ENCODE measurements at regions not wholly inside any gene's neighbourhood (a gene's known extent, or its start where the extent isn't known, plus 50 kb on each side); places are given as distances from the start of the nearest gene placed in this dataset.

DNA sequence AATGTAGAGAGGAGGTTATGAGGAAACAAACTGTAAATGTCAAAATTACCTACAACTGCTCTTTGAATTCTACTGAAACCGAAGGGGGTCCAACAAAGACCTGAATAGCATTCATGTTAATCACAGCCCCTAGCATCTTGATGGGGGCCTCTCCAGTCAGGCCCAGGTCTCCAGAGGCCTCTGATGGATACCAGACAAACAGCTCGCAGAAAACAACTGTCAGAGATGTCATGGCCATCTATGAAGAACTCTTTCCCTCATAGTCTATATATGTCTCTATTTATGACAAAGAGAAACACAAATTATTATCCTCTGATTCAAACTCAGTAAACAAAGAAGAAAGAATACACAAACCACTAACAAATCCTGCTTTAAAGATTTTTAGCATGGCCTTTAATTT, 432.6 kb downstream of the CAAP1 start:
- H3K27me3 ChIP-seq (ENCODE audit: control insufficient read depth, insufficient read depth, low read length) = no peaks in the 10 kb centered on the region
- no peak overlapping the region for H3K4me3 ChIP-seq (ENCODE audit: low read depth, low read length)
- H3K9me3 ChIP-seq (ENCODE audit: control insufficient read depth, insufficient read depth, low read depth, low read length) = no peaks in the 10 kb centered on the region
- H3K9ac ChIP-seq (ENCODE audit: low read length) = no peak overlapping the region
- no peaks in the 10 kb centered on the region for H3K4me1 ChIP-seq (ENCODE audit: control insufficient read depth, insufficient read depth, low read length)
- H3K36me3 ChIP-seq (ENCODE audit: control insufficient read depth, insufficient read depth, low read length) = no peaks in the 10 kb centered on the region
- no peak overlapping the region for H3K27ac ChIP-seq (ENCODE audit: low read depth, low read length)

DNA sequence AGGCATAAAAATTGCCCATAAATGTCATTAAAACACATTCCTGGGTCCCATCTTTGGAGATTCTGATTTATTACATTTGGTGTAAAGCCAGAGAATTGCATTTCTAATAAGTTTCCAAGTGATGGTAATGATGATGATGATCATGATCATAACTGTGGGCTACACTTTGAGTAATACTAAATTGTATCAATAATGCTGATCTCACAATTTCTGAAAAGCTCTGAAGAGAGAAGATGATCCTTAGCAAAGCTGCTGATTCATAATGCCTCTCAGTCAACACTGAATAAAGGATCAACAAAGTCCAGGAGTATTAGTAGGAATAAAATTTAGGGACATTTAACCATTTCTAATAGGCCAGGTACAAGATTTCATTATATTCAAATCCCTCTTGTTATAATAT, 434.5 kb downstream of the CAAP1 start:
- H3K27me3 ChIP-seq (ENCODE audit: control insufficient read depth, insufficient read depth, low read length) = no peaks in the 10 kb centered on the region
- H3K36me3 ChIP-seq (ENCODE audit: control insufficient read depth, insufficient read depth, low read length) = no peaks in the 10 kb centered on the region
- no peaks in the 10 kb centered on the region for H3K4me1 ChIP-seq (ENCODE audit: control insufficient read depth, insufficient read depth, low read length)
- no peak overlapping the region for H3K27ac ChIP-seq (ENCODE audit: low read depth, low read length)
- no peak overlapping the region for H3K4me3 ChIP-seq (ENCODE audit: low read depth, low read length)
- H3K9me3 ChIP-seq (ENCODE audit: control insufficient read depth, insufficient read depth, low read depth, low read length) = no peaks in the 10 kb centered on the region
- no peak overlapping the region for H3K9ac ChIP-seq (ENCODE audit: low read length)

DNA sequence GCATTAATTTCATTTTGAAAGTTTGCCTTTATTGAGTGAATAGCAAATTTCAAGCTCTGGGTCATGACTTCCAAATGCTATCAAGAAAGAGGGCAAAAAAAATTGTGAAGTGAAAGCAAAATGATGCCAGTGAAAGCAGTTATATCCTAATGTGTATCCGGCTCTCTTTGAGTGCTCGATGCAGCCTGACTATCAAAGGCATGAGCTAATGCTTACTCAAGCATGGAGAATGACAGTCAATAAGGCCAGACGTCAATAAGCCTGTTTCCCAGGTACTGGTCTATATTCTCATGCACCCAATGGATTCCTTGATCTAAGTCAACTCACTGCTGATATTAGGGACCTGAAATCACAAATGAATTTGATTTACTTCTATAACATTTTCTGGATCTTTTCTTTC, 435.5 kb downstream of the CAAP1 start:
- no peak overlapping the region for H3K27ac ChIP-seq (ENCODE audit: low read depth, low read length)
- H3K4me1 ChIP-seq (ENCODE audit: control insufficient read depth, insufficient read depth, low read length) = no peaks in the 10 kb centered on the region
- no peak overlapping the region for H3K4me3 ChIP-seq (ENCODE audit: low read depth, low read length)

GRCh38 chr9:26439061-26439624, 453.5 kb downstream of the CAAP1 start:
- 0 out of 2 replicates have a peak, but pooled peaks cover 3% of the 10 kb centered on the region for H3K4me1 ChIP-seq (ENCODE audit: control insufficient read depth, insufficient read depth, low read length)
- no peaks in the 10 kb centered on the region for H3K9me3 ChIP-seq (ENCODE audit: control insufficient read depth, insufficient read depth, low read depth, low read length)
- no peak overlapping the region for H3K4me3 ChIP-seq (ENCODE audit: low read depth, low read length)
- H3K27ac ChIP-seq (ENCODE audit: low read depth, low read length) = no peak overlapping the region
- no peaks in the 10 kb centered on the region for H3K36me3 ChIP-seq (ENCODE audit: control insufficient read depth, insufficient read depth, low read length)
- H3K27me3 ChIP-seq (ENCODE audit: control insufficient read depth, insufficient read depth, low read length) = no peaks in the 10 kb centered on the region
- no peak overlapping the region for H3K9ac ChIP-seq (ENCODE audit: low read length)

More for the DNA sequence above, 435.5 kb downstream of the CAAP1 start:
- Histone ChIP-seq H3K36me3 (ENCODE audit: control insufficient read depth, insufficient read depth, low read length) (no peaks in the 10 kb centered on the region), H3K9me3 (ENCODE audit: control insufficient read depth, insufficient read depth, low read depth, low read length) (no peaks in the 10 kb centered on the region), H3K27me3 (ENCODE audit: control insufficient read depth, insufficient read depth, low read length) (no peaks in the 10 kb centered on the region), H3K9ac (ENCODE audit: low read length) (no peak overlapping the region)

- Histone ChIP-seq H3K36me3 (ENCODE audit: control insufficient read depth, insufficient read depth, low read length) (no peaks in the 10 kb centered on the region), H3K4me3 (ENCODE audit: low read depth, low read length) (no peak overlapping the region), H3K4me1 (ENCODE audit: control insufficient read depth, insufficient read depth, low read length) (0 out of 2 replicates have a peak, but pooled peaks cover 3% of the 10 kb centered on the region), H3K27me3 (ENCODE audit: control insufficient read depth, insufficient read depth, low read length) (no peaks in the 10 kb centered on the region), H3K9ac (ENCODE audit: low read length) (no peak overlapping the region), H3K27ac (ENCODE audit: low read depth, low read length) (no peak overlapping the region), H3K9me3 (ENCODE audit: control insufficient read depth, insufficient read depth, low read depth, low read length) (no peaks in the 10 kb centered on the region)
Measured at GRCh38 chr9:26437056-26437711, 455.4 kb downstream of the CAAP1 start.

DNA sequence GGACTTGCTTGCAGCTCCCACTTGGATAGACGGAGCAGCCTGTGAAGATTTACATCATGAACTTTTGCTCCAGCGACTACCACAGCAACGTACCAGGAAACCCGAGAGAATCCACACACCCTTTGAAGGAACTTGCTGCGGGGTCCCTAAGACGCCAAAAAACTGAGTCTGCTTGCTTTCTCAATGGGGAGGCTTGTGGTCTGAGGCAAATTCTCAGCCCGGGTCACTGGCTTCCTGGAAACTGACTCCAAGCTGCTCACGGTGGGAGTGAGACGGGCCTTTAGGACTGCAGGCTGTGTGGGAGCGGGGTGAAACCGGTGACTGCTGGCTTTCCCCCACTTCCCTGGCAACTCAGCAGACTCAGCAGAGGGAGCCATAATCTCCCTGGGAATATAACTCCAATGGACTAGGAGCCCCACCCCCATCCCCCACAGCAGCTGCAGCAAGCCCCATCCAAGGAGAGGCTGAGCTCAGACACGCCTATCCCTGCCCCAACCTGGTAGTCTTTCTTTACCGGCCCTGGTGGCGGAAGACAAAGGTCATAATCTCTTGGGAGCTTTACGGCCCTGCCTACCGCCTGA, 466.0 kb downstream of the CAAP1 start:
- Histone ChIP-seq H3K9ac (ENCODE audit: low read length) (no peak overlapping the region), H3K4me1 (ENCODE audit: control insufficient read depth, insufficient read depth, low read length) (0 out of 2 replicates have a peak, but pooled peaks cover 2% of the 10 kb centered on the region), H3K27me3 (ENCODE audit: control insufficient read depth, insufficient read depth, low read length) (no peaks in the 10 kb centered on the region), H3K9me3 (ENCODE audit: control insufficient read depth, insufficient read depth, low read depth, low read length) (no peaks in the 10 kb centered on the region), H3K4me3 (ENCODE audit: low read depth, low read length) (no peak overlapping the region), H3K36me3 (ENCODE audit: control insufficient read depth, insufficient read depth, low read length) (no peaks in the 10 kb centered on the region), H3K27ac (ENCODE audit: low read depth, low read length) (no peak overlapping the region)

DNA sequence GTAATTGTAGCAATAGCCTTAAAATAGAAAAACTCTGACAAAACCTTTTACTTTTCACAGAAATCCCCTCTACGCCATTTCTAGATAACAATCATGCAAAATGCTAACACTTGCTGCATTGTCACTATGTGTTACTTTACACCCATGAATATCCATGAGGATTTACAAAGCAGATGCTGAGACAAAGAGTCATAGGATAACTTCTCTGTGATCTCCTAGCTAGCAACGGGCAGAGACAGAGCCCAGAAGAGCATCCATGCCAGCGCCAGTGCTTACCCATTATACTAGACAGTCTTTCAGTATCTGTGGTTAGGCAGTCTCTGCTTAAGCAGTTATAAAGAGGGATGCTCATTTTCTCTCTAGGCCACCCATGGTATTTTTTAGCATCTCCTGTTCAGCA, 474.1 kb downstream of the CAAP1 start:
- Histone ChIP-seq H3K36me3 (ENCODE audit: control insufficient read depth, insufficient read depth, low read length) (no peaks in the 10 kb centered on the region), H3K27me3 (ENCODE audit: control insufficient read depth, insufficient read depth, low read length) (no peaks in the 10 kb centered on the region), H3K9ac (ENCODE audit: low read length) (no peak overlapping the region), H3K9me3 (ENCODE audit: control insufficient read depth, insufficient read depth, low read depth, low read length) (no peaks in the 10 kb centered on the region), H3K4me1 (ENCODE audit: control insufficient read depth, insufficient read depth, low read length) (peaks cover under 1% of the 10 kb centered on the region; the same call in 1 of the 2 replicates), H3K27ac (ENCODE audit: low read depth, low read length) (no peak overlapping the region), H3K4me3 (ENCODE audit: low read depth, low read length) (no peak overlapping the region)

- Histone ChIP-seq H3K27me3 (ENCODE audit: control insufficient read depth, insufficient read depth, low read length) (no peaks in the 10 kb centered on the region), H3K9me3 (ENCODE audit: control insufficient read depth, insufficient read depth, low read depth, low read length) (no peaks in the 10 kb centered on the region), H3K36me3 (ENCODE audit: control insufficient read depth, insufficient read depth, low read length) (no peaks in the 10 kb centered on the region), H3K4me1 (ENCODE audit: control insufficient read depth, insufficient read depth, low read length) (peaks cover 9% of the 10 kb centered on the region; the same call in 1 of the 2 replicates), H3K4me3 (ENCODE audit: low read depth, low read length) (no peak overlapping the region), H3K9ac (ENCODE audit: low read length) (no peak overlapping the region), H3K27ac (ENCODE audit: low read depth, low read length) (no peak overlapping the region)
Measured at GRCh38 chr9:26415528-26415927, 477.1 kb downstream of the CAAP1 start.

- no peak overlapping the region for H3K27ac ChIP-seq (ENCODE audit: low read depth, low read length)
- no peaks in the 10 kb centered on the region for H3K27me3 ChIP-seq (ENCODE audit: control insufficient read depth, insufficient read depth, low read length)
- H3K4me1 ChIP-seq (ENCODE audit: control insufficient read depth, insufficient read depth, low read length) = peaks cover 9% of the 10 kb centered on the region; the same call in 1 of the 2 replicates
- no peaks in the 10 kb centered on the region for H3K9me3 ChIP-seq (ENCODE audit: control insufficient read depth, insufficient read depth, low read depth, low read length)
- H3K9ac ChIP-seq (ENCODE audit: low read length) = no peak overlapping the region
- no peaks in the 10 kb centered on the region for H3K36me3 ChIP-seq (ENCODE audit: control insufficient read depth, insufficient read depth, low read length)
- no peak overlapping the region for H3K4me3 ChIP-seq (ENCODE audit: low read depth, low read length)
Measured at GRCh38 chr9:26413611-26414010, 479.0 kb downstream of the CAAP1 start.

DNA sequence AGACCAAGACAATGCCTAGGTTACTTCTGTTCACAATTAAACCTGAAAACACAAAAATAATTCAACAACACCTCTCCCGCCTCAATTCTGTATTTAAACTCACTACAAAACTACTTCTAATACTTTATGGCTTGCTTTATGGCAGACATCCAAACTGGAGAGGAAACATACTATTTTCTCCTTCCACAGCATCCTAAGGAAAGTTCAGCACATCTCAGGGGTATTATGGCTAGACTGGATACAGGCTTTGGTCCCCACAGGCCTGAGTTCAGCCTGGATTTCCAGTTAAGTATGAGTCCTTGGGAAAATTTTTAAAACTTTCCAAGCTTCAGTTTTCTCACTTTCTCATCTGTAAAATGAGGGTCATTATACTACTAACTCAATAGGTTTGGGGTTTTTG, 480.2 kb downstream of the CAAP1 start:
- Histone ChIP-seq H3K27me3 (ENCODE audit: control insufficient read depth, insufficient read depth, low read length) (no peaks in the 10 kb centered on the region), H3K4me3 (ENCODE audit: low read depth, low read length) (no peak overlapping the region), H3K9me3 (ENCODE audit: control insufficient read depth, insufficient read depth, low read depth, low read length) (no peaks in the 10 kb centered on the region), H3K27ac (ENCODE audit: low read depth, low read length) (no peak overlapping the region), H3K36me3 (ENCODE audit: control insufficient read depth, insufficient read depth, low read length) (no peaks in the 10 kb centered on the region), H3K9ac (ENCODE audit: low read length) (no peak overlapping the region), H3K4me1 (ENCODE audit: control insufficient read depth, insufficient read depth, low read length) (peaks cover 9% of the 10 kb centered on the region; the same call in 1 of the 2 replicates)

DNA sequence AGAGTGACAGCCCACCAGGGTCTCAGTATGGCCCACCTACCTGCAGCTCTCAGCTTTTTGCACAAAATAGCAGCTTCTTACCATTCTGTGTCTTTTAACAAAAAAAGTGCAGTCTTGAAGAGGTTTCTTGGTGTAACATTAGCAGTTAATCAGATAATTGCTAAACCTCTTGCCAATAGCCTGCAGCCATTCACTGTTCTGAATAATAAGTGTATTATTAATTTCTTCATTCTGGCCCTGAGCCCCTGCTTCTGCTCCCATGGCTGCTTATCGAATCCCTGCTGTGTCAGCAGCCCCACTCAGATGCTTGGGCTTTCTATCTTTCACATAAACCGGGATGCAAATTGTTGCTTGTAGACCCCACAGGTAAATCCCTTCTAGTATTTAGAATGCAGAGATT, 485.9 kb downstream of the CAAP1 start:
- no peak overlapping the region for H3K27ac ChIP-seq (ENCODE audit: low read depth, low read length)
- no peaks in the 10 kb centered on the region for H3K9me3 ChIP-seq (ENCODE audit: control insufficient read depth, insufficient read depth, low read depth, low read length)
- no peaks in the 10 kb centered on the region for H3K27me3 ChIP-seq (ENCODE audit: control insufficient read depth, insufficient read depth, low read length)
- no peak overlapping the region for H3K4me3 ChIP-seq (ENCODE audit: low read depth, low read length)
- no peaks in the 10 kb centered on the region for H3K4me1 ChIP-seq (ENCODE audit: control insufficient read depth, insufficient read depth, low read length)
- no peak overlapping the region for H3K9ac ChIP-seq (ENCODE audit: low read length)
- no peaks in the 10 kb centered on the region for H3K36me3 ChIP-seq (ENCODE audit: control insufficient read depth, insufficient read depth, low read length)
